CD14-positive monocyte (primary cell): ENCODE measurements at regions not wholly inside any gene's neighbourhood (a gene's known extent, or its start where the extent isn't known, plus 50 kb on each side); places are given as distances from the start of the nearest gene placed in this dataset.

Experiments used
- DNase-seq, 3 donors: peaks; one replicate each; pipeline ENCODE4 v3.0.0-alpha.2; 2011 to 2022
- H2AFZ ChIP-seq: 2 replicates; pipeline ENCODE4 v1.6.0; 2012; ENCODE audit warnings: mild to moderate bottlenecking, low read depth, low read length, inconsistent platforms; ENCODE audit not compliant: insufficient read depth, poor library complexity, severe bottlenecking
- H3K27ac ChIP-seq, 2 donors: 1 replicate in 1 of 2; 2 replicates in 1 of 2; pipeline ENCODE4 v1.5.1; 2012 to 2013; ENCODE audit warnings: low read length in 2 of 2, control low read depth in 1 of 2, inconsistent platforms in 1 of 2, low read depth in 1 of 2, mild to moderate bottlenecking in 1 of 2
- H3K27me3 ChIP-seq, 2 donors: one replicate each; pipeline versions ENCODE4 v1.6.0 to v1.6.1; 2011 to 2013; ENCODE audit warnings: low read length in 2 of 2; ENCODE audit not compliant: control insufficient read depth in 2 of 2, insufficient read depth in 2 of 2
- H3K36me3 ChIP-seq, 2 donors: replicated peaks in 1 of 2; 1 replicate in 1 of 2; 2 replicates in 1 of 2; pipeline versions ENCODE4 v1.5.1 to v1.6.1; 2012 to 2013; ENCODE audit warnings: low read length in 2 of 2, control low read depth in 1 of 2, inconsistent platforms in 1 of 2, mild to moderate bottlenecking in 1 of 2; ENCODE audit not compliant: insufficient read depth in 2 of 2, control insufficient read depth in 1 of 2
- H3K4me1 ChIP-seq, 2 donors: 1 replicate in 1 of 2; 2 replicates in 1 of 2; pipeline versions ENCODE4 v1.5.1 to v1.6.1; 2012 to 2013; ENCODE audit warnings: low read length in 2 of 2, control low read depth in 1 of 2, inconsistent platforms in 1 of 2, mild to moderate bottlenecking in 1 of 2, moderate library complexity in 1 of 2; ENCODE audit not compliant: insufficient read depth in 2 of 2, control insufficient read depth in 1 of 2
- H3K4me2 ChIP-seq: replicated peaks from 2 replicates; pipeline ENCODE3; 2012; ENCODE audit warnings: low read length, moderate library complexity, mild to moderate bottlenecking; ENCODE audit not compliant: poor library complexity, severe bottlenecking; ENCODE audit errors: extremely low read depth
- H3K4me3 ChIP-seq, 3 experiments: fragments of 200-600 bp in 1 of 3; sonication (generic) in 1 of 3; replicated peaks in 1 of 3; 1 replicate in 2 of 3; 2 replicates in 1 of 3; pipeline ENCODE4 v1.5.1; 2011 to 2013; ENCODE audit warnings: low read length in 3 of 3, mild to moderate bottlenecking in 3 of 3, control low read depth in 2 of 3, low read depth in 2 of 3, inconsistent platforms in 1 of 3, moderate library complexity in 1 of 3
- H3K79me2 ChIP-seq: 2 replicates; pipeline ENCODE4 v1.6.0; 2012; ENCODE audit warnings: mild to moderate bottlenecking, control low read depth, inconsistent platforms, low read length, moderate library complexity; ENCODE audit not compliant: insufficient read depth
- H3K9ac ChIP-seq: 2 replicates; pipeline ENCODE4 v1.6.0; 2017; ENCODE audit warnings: low read length, mild to moderate bottlenecking; ENCODE audit not compliant: insufficient read depth, poor library complexity, severe bottlenecking
- H3K9me3 ChIP-seq, 2 donors: replicated peaks in 1 of 2; 1 replicate in 1 of 2; 2 replicates in 1 of 2; pipeline versions ENCODE4 v1.5.1 to v1.6.1; 2012 to 2013; ENCODE audit warnings: low read length in 2 of 2, control low read depth in 1 of 2; ENCODE audit not compliant: control insufficient read depth in 1 of 2, insufficient read depth in 1 of 2
- H4K20me1 ChIP-seq: 2 replicates; pipeline ENCODE4 v1.6.0; 2012; ENCODE audit warnings: mild to moderate bottlenecking, low read length, control low read depth, moderate library complexity; ENCODE audit not compliant: insufficient read depth
- H3K27ac Mint-ChIP-seq, 7 donors: one replicate each; pipeline ENCODE4 v1.8.0; 2020; ENCODE audit warnings: mild to moderate bottlenecking in 7 of 7, mixed read lengths in 7 of 7, moderate library complexity in 6 of 7, inconsistent platforms in 2 of 7
- H3K27me3 Mint-ChIP-seq, 3 donors: one replicate each; pipeline ENCODE4 v1.8.0; 2021 to 2022; ENCODE audit warnings: low read depth in 3 of 3, mild to moderate bottlenecking in 3 of 3, mixed read lengths in 3 of 3, moderate library complexity in 3 of 3, inconsistent platforms in 1 of 3
- H3K36me3 Mint-ChIP-seq, 2 donors: one replicate each; pipeline ENCODE4 v1.8.0; 2020; ENCODE audit warnings: mixed read lengths in 2 of 2, inconsistent platforms in 1 of 2, mild to moderate bottlenecking in 1 of 2
- H3K4me1 Mint-ChIP-seq: one replicate; pipeline ENCODE4 v1.8.0; 2020; ENCODE audit warnings: mild to moderate bottlenecking, mixed read lengths
- H3K4me3 Mint-ChIP-seq, 2 donors: one replicate each; pipeline ENCODE4 v1.8.0; 2020; ENCODE audit warnings: mild to moderate bottlenecking in 2 of 2, mixed read lengths in 2 of 2, moderate library complexity in 1 of 2
- H3K9me3 Mint-ChIP-seq, 7 donors: one replicate each; pipeline ENCODE4 v1.8.0; 2020 to 2022; ENCODE audit warnings: mixed read lengths in 7 of 7, mild to moderate bottlenecking in 6 of 7, moderate library complexity in 6 of 7, inconsistent platforms in 2 of 7
- CTCF ChIP-seq: fragments of 200-600 bp; IDR thresholded peaks from one replicate; pipeline ENCODE4 v1.8.0; 2022; ENCODE audit warnings: antibody characterized with exemption, mild to moderate bottlenecking
- WGBS: methylation state at CpG from one replicate; pipeline ENCODE4 v1.1.5; 2013; ENCODE audit warnings: missing lambda C conversion rate; ENCODE audit not compliant: insufficient coverage; 5-methylcytosine and 5-hydroxymethylcytosine counted together
- intact Hi-C, 2 donors: fragments of 100-400 bp; cut with micrococcal nuclease; formaldehyde crosslinking; loops; one replicate each; pipeline versions ENCODE4 v1.15.0 to v1.15.1; 2023

GRCh38 chr12:74892057-74892633 is 317.5 kb downstream of the KCNC2 start:
- no peak overlapping the region for H2AFZ ChIP-seq
- DNase-seq, result no peak

GRCh38 chr12:74896186-74896585 is 313.5 kb downstream of the KCNC2 start:
- Histone ChIP-seq H3K27me3 (no peaks in the 10 kb centered on the region), H3K4me2 (no peak overlapping the region), H2AFZ (no peak overlapping the region), H4K20me1 (no peaks in the 10 kb centered on the region), H3K4me3 (no peak overlapping the region), H3K27ac (no peak overlapping the region), H3K79me2 (no peaks in the 10 kb centered on the region), H3K36me3 (no peaks in the 10 kb centered on the region), H3K4me1 (no peaks in the 10 kb centered on the region), H3K9ac (no peak overlapping the region), H3K9me3 (no peaks in the 10 kb centered on the region)
- H3K4me3 Mint-ChIP-seq, result no peak overlapping the region
- H3K9me3 Mint-ChIP-seq, result peaks cover 0 to 3% (median 0%) of the 10 kb centered on the region in 7 donors
- no CpG with 5 or more reads among the region's 1 CpG for WGBS
- intact Hi-C loops, result no loop called here
- no peaks in the 10 kb centered on the region for H3K27me3 Mint-ChIP-seq
- no peak for DNase-seq
- H3K27ac Mint-ChIP-seq, result no peak overlapping the region
- no peaks in the 10 kb centered on the region for H3K4me1 Mint-ChIP-seq
- H3K36me3 Mint-ChIP-seq, result no peaks in the 10 kb centered on the region
- no peak for TF ChIP-seq CTCF

More at GRCh38 chr12:74892057-74892633, 317.5 kb downstream of the KCNC2 start:
- peaks cover 0 to 5% of the 10 kb centered on the region in 2 donors for H3K9me3 ChIP-seq
- no peak overlapping the region for H3K27ac ChIP-seq
- H3K36me3 Mint-ChIP-seq, result no peaks in the 10 kb centered on the region
- intact Hi-C loops, result no loop called here
- no peaks in the 10 kb centered on the region for H3K27me3 ChIP-seq
- H3K36me3 ChIP-seq, result no peaks in the 10 kb centered on the region
- no peak overlapping the region for H3K9ac ChIP-seq
- no peak for TF ChIP-seq CTCF
- H3K4me1 Mint-ChIP-seq, result no peaks in the 10 kb centered on the region
- no CpG with 5 or more reads among the region's 4 CpGs for WGBS
- H3K9me3 Mint-ChIP-seq, result peaks cover 0 to 6% (median 2%) of the 10 kb centered on the region in 7 donors
- no peaks in the 10 kb centered on the region for H4K20me1 ChIP-seq
- H3K4me3 Mint-ChIP-seq, result no peak overlapping the region
- H3K79me2 ChIP-seq, result no peaks in the 10 kb centered on the region
- no peaks in the 10 kb centered on the region for H3K4me1 ChIP-seq
- H3K27ac Mint-ChIP-seq, result no peak overlapping the region
- no peak overlapping the region for H3K4me2 ChIP-seq
- no peak overlapping the region for H3K4me3 ChIP-seq
- H3K27me3 Mint-ChIP-seq, result peaks cover 0 to 1% (median 0%) of the 10 kb centered on the region in 3 donors
